ENCODE measurements at regions not wholly inside any gene's neighbourhood (a gene's known extent, or its start where the extent isn't known, plus 50 kb on each side); places are given as distances from the start of the nearest gene placed in this dataset.

- Histone ChIP-seq H3K4me1 (ENCODE audit: control insufficient read depth, insufficient read depth, low read length) (no peaks in the 10 kb centered on the region), H3K27me3 (ENCODE audit: control insufficient read depth, insufficient read depth, low read length) (no peaks in the 10 kb centered on the region), H3K36me3 (ENCODE audit: control insufficient read depth, insufficient read depth, low read length) (no peaks in the 10 kb centered on the region), H3K9me3 (ENCODE audit: control insufficient read depth, low read length) (no peaks in the 10 kb centered on the region), H3K4me3 (ENCODE audit: low read length) (no peak overlapping the region), H3K9ac (ENCODE audit: low read length) (no peak overlapping the region)
Measured at GRCh38 chr13:70424928-70425327, 316.7 kb upstream of the KLHL1 start.

GRCh38 chr13:70424428-70424827 lies 316.2 kb upstream of the KLHL1 start:
- Histone ChIP-seq H3K36me3 (ENCODE audit: control insufficient read depth, insufficient read depth, low read length) (no peaks in the 10 kb centered on the region), H3K4me3 (ENCODE audit: low read length) (no peak overlapping the region), H3K9ac (ENCODE audit: low read length) (no peak overlapping the region), H3K4me1 (ENCODE audit: control insufficient read depth, insufficient read depth, low read length) (no peaks in the 10 kb centered on the region), H3K9me3 (ENCODE audit: control insufficient read depth, low read length) (no peaks in the 10 kb centered on the region), H3K27me3 (ENCODE audit: control insufficient read depth, insufficient read depth, low read length) (no peaks in the 10 kb centered on the region)

- Histone ChIP-seq H3K9me3 (ENCODE audit: control insufficient read depth, low read length) (no peaks in the 10 kb centered on the region), H3K9ac (ENCODE audit: low read length) (no peak overlapping the region), H3K4me3 (ENCODE audit: low read length) (no peak overlapping the region), H3K36me3 (ENCODE audit: control insufficient read depth, insufficient read depth, low read length) (no peaks in the 10 kb centered on the region), H3K27me3 (ENCODE audit: control insufficient read depth, insufficient read depth, low read length) (no peaks in the 10 kb centered on the region), H3K4me1 (ENCODE audit: control insufficient read depth, insufficient read depth, low read length) (no peaks in the 10 kb centered on the region)
Measured at GRCh38 chr13:70415136-70415535, 306.9 kb upstream of the KLHL1 start.

DNA sequence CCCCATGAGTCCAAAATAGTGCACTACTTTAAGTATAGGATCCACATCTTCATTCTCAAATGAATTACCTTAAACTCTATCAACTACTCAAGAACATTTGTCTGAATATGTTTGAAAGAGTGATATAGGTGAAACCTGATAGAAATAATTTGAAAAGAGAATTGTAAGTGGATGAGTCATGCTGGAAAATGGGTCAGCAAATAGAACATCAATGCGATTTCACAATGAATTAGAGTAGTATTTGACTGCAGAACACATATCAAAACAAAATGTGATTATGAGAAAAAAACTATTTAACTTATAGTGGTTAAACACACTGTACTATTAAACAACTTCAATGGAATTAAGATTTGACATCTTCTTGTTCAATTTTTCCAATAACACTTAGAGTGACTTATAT lies 300.6 kb upstream of the KLHL1 start:
- no peaks in the 10 kb centered on the region for H3K27me3 ChIP-seq (ENCODE audit: control insufficient read depth, insufficient read depth, low read length)
- no peak overlapping the region for H3K4me3 ChIP-seq (ENCODE audit: low read length)
- H3K9me3 ChIP-seq (ENCODE audit: control insufficient read depth, low read length): no peaks in the 10 kb centered on the region
- no peaks in the 10 kb centered on the region for H3K4me1 ChIP-seq (ENCODE audit: control insufficient read depth, insufficient read depth, low read length)
- H3K9ac ChIP-seq (ENCODE audit: low read length): no peak overlapping the region
- H3K36me3 ChIP-seq (ENCODE audit: control insufficient read depth, insufficient read depth, low read length): no peaks in the 10 kb centered on the region

DNA sequence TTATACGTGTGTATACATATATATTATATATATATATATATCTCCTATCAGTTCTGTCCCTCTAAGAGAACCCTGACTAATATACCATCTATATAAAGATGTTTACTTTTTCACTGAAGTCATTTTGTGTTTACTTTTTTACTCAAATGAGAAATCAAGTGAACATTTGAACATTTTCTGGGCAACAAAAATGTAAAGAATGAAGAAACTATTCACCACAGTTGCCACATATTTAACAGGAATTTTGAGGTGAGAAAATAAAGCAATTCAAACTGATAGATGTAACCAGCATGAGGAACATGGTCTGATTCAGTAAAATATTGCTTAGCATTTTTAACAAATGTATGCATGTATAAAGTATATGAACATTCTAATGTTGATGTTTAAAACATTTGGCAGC lies 299.2 kb upstream of the KLHL1 start:
- H3K36me3 ChIP-seq (ENCODE audit: control insufficient read depth, insufficient read depth, low read length): no peaks in the 10 kb centered on the region
- H3K9ac ChIP-seq (ENCODE audit: low read length): no peak overlapping the region
- H3K4me3 ChIP-seq (ENCODE audit: low read length): no peak overlapping the region
- no peaks in the 10 kb centered on the region for H3K27me3 ChIP-seq (ENCODE audit: control insufficient read depth, insufficient read depth, low read length)
- no peaks in the 10 kb centered on the region for H3K9me3 ChIP-seq (ENCODE audit: control insufficient read depth, low read length)
- H3K4me1 ChIP-seq (ENCODE audit: control insufficient read depth, insufficient read depth, low read length): no peaks in the 10 kb centered on the region

GRCh38 chr13:70405266-70405665 lies 297.0 kb upstream of the KLHL1 start:
- no peak overlapping the region for H3K9ac ChIP-seq (ENCODE audit: low read length)
- no peaks in the 10 kb centered on the region for H3K27me3 ChIP-seq (ENCODE audit: control insufficient read depth, insufficient read depth, low read length)
- H3K36me3 ChIP-seq (ENCODE audit: control insufficient read depth, insufficient read depth, low read length): no peaks in the 10 kb centered on the region
- H3K9me3 ChIP-seq (ENCODE audit: control insufficient read depth, low read length): no peaks in the 10 kb centered on the region
- H3K4me1 ChIP-seq (ENCODE audit: control insufficient read depth, insufficient read depth, low read length): no peaks in the 10 kb centered on the region
- H3K4me3 ChIP-seq (ENCODE audit: low read length): no peak overlapping the region

DNA sequence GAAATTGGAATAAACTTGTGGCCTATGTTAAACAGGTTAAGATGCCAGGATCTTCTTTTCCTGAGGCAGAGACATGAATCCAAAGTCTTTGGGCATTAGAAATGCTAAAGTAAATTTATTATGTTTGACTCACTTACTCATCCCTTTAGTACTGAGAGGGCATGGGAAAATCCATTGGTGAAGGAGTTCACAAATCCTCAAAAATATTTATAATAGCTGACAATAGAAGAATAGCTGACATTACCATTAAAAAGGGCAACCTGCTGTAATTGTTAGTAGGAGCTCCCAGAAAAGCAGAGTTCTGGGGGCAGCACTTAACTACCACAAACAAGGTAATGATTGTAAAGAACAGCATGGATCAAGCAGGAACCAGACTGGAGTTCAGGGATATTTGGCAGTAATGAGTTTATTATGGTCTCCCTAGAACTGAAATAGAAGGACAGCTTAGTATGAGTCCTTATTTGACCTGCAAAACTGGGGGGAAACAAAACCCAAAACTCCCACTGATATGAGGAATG lies 285.8 kb upstream of the KLHL1 start:
- Histone ChIP-seq H3K9ac (ENCODE audit: low read length) (no peak overlapping the region), H3K4me1 (ENCODE audit: control insufficient read depth, insufficient read depth, low read length) (peaks cover 12% of the 10 kb centered on the region), H3K27me3 (ENCODE audit: control insufficient read depth, insufficient read depth, low read length) (no peaks in the 10 kb centered on the region), H3K36me3 (ENCODE audit: control insufficient read depth, insufficient read depth, low read length) (no peaks in the 10 kb centered on the region), H3K4me3 (ENCODE audit: low read length) (no peak overlapping the region), H3K9me3 (ENCODE audit: control insufficient read depth, low read length) (no peaks in the 10 kb centered on the region)

- H3K9ac ChIP-seq (ENCODE audit: low read length): no peak overlapping the region
- no peak overlapping the region for H3K4me3 ChIP-seq (ENCODE audit: low read length)
- H3K4me1 ChIP-seq (ENCODE audit: control insufficient read depth, insufficient read depth, low read length): peaks cover 12% of the 10 kb centered on the region
- no peaks in the 10 kb centered on the region for H3K36me3 ChIP-seq (ENCODE audit: control insufficient read depth, insufficient read depth, low read length)
- H3K27me3 ChIP-seq (ENCODE audit: control insufficient read depth, insufficient read depth, low read length): no peaks in the 10 kb centered on the region
- H3K9me3 ChIP-seq (ENCODE audit: control insufficient read depth, low read length): no peaks in the 10 kb centered on the region
Measured at GRCh38 chr13:70391678-70392077, 283.4 kb upstream of the KLHL1 start.

DNA sequence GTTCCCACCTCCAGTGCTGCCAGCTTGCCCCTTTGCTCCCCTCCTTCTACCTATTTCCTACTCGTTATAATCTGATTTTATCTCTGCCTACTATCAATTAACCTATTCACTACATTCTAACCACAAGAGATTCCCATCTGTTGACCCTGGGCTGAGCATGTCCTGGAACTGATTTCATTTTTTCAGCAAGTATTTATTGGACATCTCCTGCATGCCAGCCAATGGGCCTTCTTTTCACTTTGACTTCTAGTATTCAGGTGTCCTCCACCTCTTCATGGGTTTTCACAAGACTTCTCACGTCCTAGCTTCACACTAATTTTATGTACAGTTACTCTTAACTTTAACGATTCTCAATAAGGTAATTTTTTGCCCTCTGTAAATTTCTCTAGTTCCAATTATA lies 282.7 kb upstream of the KLHL1 start:
- Histone ChIP-seq H3K4me1 (ENCODE audit: control insufficient read depth, insufficient read depth, low read length) (peaks cover 12% of the 10 kb centered on the region), H3K36me3 (ENCODE audit: control insufficient read depth, insufficient read depth, low read length) (no peaks in the 10 kb centered on the region), H3K9ac (ENCODE audit: low read length) (no peak overlapping the region), H3K9me3 (ENCODE audit: control insufficient read depth, low read length) (no peaks in the 10 kb centered on the region), H3K27me3 (ENCODE audit: control insufficient read depth, insufficient read depth, low read length) (no peaks in the 10 kb centered on the region), H3K4me3 (ENCODE audit: low read length) (no peak overlapping the region)

GRCh38 chr13:70390064-70390463 lies 281.8 kb upstream of the KLHL1 start:
- no peaks in the 10 kb centered on the region for H3K9me3 ChIP-seq (ENCODE audit: control insufficient read depth, low read length)
- H3K4me1 ChIP-seq (ENCODE audit: control insufficient read depth, insufficient read depth, low read length): peaks cover 12% of the 10 kb centered on the region
- H3K36me3 ChIP-seq (ENCODE audit: control insufficient read depth, insufficient read depth, low read length): no peaks in the 10 kb centered on the region
- H3K4me3 ChIP-seq (ENCODE audit: low read length): no peak overlapping the region
- no peaks in the 10 kb centered on the region for H3K27me3 ChIP-seq (ENCODE audit: control insufficient read depth, insufficient read depth, low read length)
- H3K9ac ChIP-seq (ENCODE audit: low read length): no peak overlapping the region

DNA sequence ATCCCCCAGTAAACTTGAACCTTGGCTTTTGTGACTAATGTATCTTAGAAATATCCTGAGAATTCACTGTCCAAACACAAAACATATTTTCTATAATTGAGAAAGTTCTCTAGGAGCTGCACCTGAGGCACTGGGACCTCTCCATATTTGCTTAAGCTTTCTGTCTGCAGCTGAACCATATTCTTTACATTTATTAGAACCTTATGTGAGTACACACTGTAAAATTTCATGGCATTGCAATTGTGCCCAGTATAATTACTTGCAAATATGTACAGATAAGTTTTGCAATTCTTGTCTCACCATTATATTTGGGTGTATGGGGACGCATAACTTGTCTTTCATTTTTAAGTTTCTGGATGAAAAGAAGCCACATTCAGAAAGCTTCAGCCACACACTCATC lies 280.7 kb upstream of the KLHL1 start:
- peaks cover 12% of the 10 kb centered on the region for H3K4me1 ChIP-seq (ENCODE audit: control insufficient read depth, insufficient read depth, low read length)
- H3K9me3 ChIP-seq (ENCODE audit: control insufficient read depth, low read length): no peaks in the 10 kb centered on the region
- no peaks in the 10 kb centered on the region for H3K27me3 ChIP-seq (ENCODE audit: control insufficient read depth, insufficient read depth, low read length)
- no peak overlapping the region for H3K4me3 ChIP-seq (ENCODE audit: low read length)
- no peaks in the 10 kb centered on the region for H3K36me3 ChIP-seq (ENCODE audit: control insufficient read depth, insufficient read depth, low read length)
- H3K9ac ChIP-seq (ENCODE audit: low read length): no peak overlapping the region

GRCh38 chr13:70386919-70387318 lies 278.7 kb upstream of the KLHL1 start:
- H3K4me3 ChIP-seq (ENCODE audit: low read length): no peak overlapping the region
- H3K9ac ChIP-seq (ENCODE audit: low read length): no peak overlapping the region
- H3K4me1 ChIP-seq (ENCODE audit: control insufficient read depth, insufficient read depth, low read length): peaks cover 12% of the 10 kb centered on the region
- H3K27me3 ChIP-seq (ENCODE audit: control insufficient read depth, insufficient read depth, low read length): no peaks in the 10 kb centered on the region
- H3K36me3 ChIP-seq (ENCODE audit: control insufficient read depth, insufficient read depth, low read length): no peaks in the 10 kb centered on the region
- no peaks in the 10 kb centered on the region for H3K9me3 ChIP-seq (ENCODE audit: control insufficient read depth, low read length)

- H3K9ac ChIP-seq (ENCODE audit: low read length): no peak overlapping the region
- H3K4me3 ChIP-seq (ENCODE audit: low read length): no peak overlapping the region
- no peaks in the 10 kb centered on the region for H3K36me3 ChIP-seq (ENCODE audit: control insufficient read depth, insufficient read depth, low read length)
- H3K9me3 ChIP-seq (ENCODE audit: control insufficient read depth, low read length): no peaks in the 10 kb centered on the region
- peaks cover 2% of the 10 kb centered on the region for H3K4me1 ChIP-seq (ENCODE audit: control insufficient read depth, insufficient read depth, low read length)
- no peaks in the 10 kb centered on the region for H3K27me3 ChIP-seq (ENCODE audit: control insufficient read depth, insufficient read depth, low read length)
Measured at GRCh38 chr13:70385852-70386251, 277.6 kb upstream of the KLHL1 start.

Data from mucosa of stomach (tissue), 1 donor.